Thyroid gland (tissue), 4 donors: ENCODE measurements at regions not wholly inside any gene's neighbourhood (a gene's known extent, or its start where the extent isn't known, plus 50 kb on each side); places are given as distances from the start of the nearest gene placed in this dataset.

Source experiments
- POLR2A ChIP-seq, 2 donors: fragments of 450-650 bp; IDR thresholded peaks; one replicate each; pipeline ENCODE4 v1.6.1; 2017; ENCODE audit warnings: antibody characterized with exemption in 2 of 2, mild to moderate bottlenecking in 2 of 2, moderate library complexity in 1 of 2
- TF ChIP-seq, protein P1 (sequence below), 6 experiments: fragments of 200-600 bp in 3 of 6; fragments of 450-650 bp in 3 of 6; sonication (generic) in 3 of 6; IDR thresholded peaks; one replicate each; pipeline ENCODE4 v1.5.1; 2016 to 2019; ENCODE audit warnings: antibody characterized with exemption in 6 of 6, mild to moderate bottlenecking in 2 of 6, inconsistent platforms in 1 of 6, moderate library complexity in 1 of 6

DNA sequence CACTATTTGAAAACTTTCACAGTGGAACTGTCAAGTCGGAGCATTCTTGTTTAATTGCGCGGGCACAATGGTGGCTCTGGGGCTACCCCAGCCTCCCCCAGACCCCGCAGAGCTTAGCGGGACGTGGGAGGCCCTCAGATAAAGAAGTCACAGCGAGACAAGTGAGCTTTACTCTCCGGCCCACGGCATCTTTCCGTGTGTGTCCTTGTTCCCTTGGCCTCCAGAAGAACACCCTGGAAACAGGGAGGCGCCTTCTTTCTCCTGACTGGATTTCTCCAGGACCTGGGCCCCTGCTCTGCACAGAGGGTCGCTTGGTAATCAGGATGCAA lies 382.8 kb downstream of the RRAGC start:
- TF ChIP-seq, protein P1, sequence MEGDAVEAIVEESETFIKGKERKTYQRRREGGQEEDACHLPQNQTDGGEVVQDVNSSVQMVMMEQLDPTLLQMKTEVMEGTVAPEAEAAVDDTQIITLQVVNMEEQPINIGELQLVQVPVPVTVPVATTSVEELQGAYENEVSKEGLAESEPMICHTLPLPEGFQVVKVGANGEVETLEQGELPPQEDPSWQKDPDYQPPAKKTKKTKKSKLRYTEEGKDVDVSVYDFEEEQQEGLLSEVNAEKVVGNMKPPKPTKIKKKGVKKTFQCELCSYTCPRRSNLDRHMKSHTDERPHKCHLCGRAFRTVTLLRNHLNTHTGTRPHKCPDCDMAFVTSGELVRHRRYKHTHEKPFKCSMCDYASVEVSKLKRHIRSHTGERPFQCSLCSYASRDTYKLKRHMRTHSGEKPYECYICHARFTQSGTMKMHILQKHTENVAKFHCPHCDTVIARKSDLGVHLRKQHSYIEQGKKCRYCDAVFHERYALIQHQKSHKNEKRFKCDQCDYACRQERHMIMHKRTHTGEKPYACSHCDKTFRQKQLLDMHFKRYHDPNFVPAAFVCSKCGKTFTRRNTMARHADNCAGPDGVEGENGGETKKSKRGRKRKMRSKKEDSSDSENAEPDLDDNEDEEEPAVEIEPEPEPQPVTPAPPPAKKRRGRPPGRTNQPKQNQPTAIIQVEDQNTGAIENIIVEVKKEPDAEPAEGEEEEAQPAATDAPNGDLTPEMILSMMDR (IDR thresholded peaks at IDR 0.05): no peak
- TF ChIP-seq POLR2A (IDR thresholded peaks at IDR 0.05): no peak
